GM19351 (cell line): ENCODE measurements at regions not wholly inside any gene's neighbourhood (a gene's known extent, or its start where the extent isn't known, plus 50 kb on each side); places are given as distances from the start of the nearest gene placed in this dataset.

Source experiments
- ATAC-seq: cut with Tn5 transposase; IDR thresholded peaks from one replicate; pipeline ENCODE4 v1.9.1; 2021; ENCODE audit warnings: mild to moderate bottlenecking, moderate library complexity; ENCODE audit not compliant: unreplicated experiment

GRCh38 chr5:68531970-68532369, 316.4 kb downstream of the PIK3R1 start:
- no peak for ATAC-seq

- ATAC-seq, result no peak
These were observed 317.5 kb downstream of the PIK3R1 start for GRCh38 chr5:68533051-68533450.

DNA sequence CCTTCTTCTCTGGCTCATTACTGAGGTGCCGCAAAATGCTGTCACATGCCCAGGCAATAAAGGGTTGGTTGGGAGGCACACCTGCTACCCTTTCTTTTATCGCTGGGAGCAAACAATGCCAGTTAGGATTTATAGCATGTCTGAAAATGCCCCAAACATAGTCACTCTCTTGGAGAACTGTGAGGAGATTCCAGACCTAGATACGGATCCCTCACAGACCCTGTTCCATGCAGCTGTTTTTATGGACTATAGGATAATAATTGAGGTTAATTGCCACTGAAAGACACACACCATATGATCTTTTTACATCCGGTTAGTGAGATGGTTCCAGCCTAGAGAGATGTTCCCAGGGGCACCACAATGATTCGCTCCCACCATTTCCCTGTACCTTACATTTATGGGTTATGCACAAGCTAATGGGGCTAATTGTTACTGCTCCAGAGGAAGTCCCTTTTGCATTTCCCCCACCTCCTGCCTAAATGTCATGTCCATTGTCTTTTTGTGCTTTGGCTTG, 318.1 kb downstream of the PIK3R1 start:
- no peak for ATAC-seq

GRCh38 chr5:68534131-68534940, 318.8 kb downstream of the PIK3R1 start:
- no peak for ATAC-seq

GRCh38 chr5:68534956-68535520, 319.5 kb downstream of the PIK3R1 start:
- ATAC-seq, result no peak

DNA sequence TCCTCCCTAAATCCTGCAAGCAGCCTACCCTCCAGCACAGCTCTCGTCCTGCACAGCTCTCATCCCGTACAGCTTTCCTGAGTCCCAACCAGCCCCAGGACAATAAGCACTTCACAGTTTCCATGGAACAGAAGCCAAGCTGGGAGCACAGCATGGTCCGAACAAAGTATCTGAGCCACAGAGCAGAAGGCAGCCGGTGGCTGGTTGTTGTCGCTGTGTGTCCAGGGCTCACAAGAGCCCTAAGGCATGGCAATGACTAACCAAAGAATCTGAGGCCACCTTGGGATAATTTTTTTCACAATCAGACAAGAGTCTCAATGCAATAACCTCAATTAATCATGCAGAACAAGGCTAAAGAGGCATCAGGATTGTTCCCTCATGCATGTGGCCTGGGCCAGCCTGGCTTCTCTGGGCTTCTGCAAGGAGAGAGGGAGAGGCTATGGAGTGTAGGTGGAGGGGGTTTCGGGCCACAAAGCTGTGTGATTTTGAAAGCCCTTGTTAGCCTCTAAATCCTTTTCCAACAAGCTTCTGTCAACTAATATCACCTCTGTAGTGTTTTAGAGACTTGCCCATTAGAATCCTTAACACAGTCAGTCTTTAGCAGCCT, 323.4 kb downstream of the PIK3R1 start:
- ATAC-seq, result no peak

DNA sequence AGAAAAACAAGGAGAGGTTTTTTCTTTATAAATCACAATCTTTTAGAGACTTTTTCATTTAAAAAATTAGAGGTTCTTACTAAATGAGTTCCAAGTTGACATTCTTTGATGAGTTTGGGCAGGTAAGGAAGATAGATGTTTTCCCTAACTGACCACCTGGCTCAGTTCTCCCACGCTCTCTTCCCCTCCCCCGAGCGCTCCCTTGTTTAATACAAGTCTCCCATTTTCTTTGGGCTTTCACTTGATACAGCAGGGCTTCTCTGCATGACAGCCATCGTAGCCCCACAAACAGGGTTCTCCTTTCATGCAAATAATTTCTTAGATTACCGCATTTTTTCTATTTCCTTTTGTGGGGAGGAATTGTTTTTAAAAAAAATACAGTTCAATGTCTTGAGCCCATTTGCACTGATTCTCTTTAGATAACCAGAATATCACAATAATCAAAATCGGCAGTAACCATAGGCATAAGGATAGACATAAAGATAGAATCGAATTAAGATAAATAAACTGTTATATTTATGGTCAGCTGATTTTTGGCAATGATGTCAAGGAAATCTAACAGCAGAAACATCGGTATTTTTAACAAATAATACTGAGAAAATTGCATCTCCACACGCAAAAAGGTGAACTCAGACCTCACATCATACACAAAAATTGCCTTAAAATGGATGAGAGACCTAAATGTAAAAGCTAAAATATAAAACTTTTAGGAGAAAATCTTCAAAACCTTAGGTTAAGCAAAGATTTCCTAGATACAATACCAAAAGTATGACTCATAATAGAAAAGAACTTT, 325.4 kb downstream of the PIK3R1 start:
- no peak for ATAC-seq

GRCh38 chr5:68542207-68542606, 326.7 kb downstream of the PIK3R1 start:
- no peak for ATAC-seq

- ATAC-seq, result no peak
These were observed 327.7 kb downstream of the PIK3R1 start for GRCh38 chr5:68543212-68543611.

DNA sequence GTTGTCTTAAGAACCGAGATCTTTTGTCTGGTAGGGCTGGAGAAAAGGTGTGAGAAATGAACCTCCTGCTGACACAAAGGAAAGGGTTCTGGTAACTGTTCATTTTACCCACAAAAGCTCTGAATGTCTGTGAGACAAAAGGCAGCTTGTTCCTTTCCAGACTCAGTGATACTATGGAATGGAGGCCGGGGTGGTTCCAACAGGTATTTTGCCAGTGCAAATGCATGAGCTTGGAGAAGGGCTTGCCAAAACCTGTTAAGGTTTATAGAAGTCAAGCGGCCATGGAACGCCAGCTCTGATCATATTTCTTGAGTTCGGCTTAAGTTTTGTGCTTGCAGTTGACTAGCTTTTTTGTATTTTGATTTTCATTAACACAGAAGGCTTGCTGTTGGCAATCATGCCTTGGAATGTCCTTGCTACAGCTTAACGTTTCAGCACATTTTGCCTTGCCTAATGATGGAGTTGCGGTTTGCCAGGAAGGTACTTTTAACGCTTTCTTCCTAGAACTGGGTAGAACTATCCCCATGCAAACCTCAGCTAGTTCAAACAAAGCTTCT, 328.6 kb downstream of the PIK3R1 start:
- no peak for ATAC-seq

DNA sequence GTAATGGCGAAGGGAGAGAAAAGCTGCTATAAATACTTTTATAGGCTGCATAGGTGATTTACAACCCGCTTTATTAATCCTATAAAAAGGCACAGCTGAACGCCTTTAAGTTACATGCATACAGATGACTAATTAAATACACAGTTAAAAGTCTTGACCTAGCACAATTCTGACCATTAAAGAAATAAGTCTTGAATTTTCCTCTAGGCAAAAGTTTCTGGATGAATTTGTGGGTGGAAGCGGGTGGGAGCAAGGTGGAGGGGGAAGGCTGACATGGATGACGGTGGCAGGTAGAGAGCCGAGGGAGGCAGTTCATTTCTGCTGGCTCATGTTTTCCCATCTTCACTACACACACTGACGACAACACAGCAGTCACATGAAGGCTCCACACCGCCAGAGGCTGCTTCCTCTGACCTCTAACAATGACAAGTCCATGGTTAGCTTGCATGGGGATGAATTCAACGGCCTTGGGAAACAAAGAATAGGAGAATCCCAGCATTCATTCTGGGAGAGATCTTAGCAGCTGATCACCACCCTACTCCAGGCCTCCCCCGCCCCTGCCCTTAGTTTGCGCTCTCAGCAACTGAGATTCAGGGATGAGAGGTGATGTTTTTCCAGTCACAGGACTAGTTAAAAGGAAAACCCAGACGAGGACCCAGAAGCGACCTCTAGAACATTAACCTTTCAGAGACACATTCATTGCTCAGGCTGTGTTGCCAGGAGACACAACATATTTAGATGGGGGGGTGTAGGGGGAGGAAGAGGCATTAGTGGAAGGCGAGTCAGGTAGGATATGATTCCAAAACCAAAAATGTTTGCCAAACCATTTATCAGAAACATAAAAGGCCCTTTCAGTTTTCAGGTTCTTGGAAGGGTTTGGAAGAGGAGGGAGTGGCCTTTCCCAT, 329.3 kb downstream of the PIK3R1 start:
- ATAC-seq, result no peak

DNA sequence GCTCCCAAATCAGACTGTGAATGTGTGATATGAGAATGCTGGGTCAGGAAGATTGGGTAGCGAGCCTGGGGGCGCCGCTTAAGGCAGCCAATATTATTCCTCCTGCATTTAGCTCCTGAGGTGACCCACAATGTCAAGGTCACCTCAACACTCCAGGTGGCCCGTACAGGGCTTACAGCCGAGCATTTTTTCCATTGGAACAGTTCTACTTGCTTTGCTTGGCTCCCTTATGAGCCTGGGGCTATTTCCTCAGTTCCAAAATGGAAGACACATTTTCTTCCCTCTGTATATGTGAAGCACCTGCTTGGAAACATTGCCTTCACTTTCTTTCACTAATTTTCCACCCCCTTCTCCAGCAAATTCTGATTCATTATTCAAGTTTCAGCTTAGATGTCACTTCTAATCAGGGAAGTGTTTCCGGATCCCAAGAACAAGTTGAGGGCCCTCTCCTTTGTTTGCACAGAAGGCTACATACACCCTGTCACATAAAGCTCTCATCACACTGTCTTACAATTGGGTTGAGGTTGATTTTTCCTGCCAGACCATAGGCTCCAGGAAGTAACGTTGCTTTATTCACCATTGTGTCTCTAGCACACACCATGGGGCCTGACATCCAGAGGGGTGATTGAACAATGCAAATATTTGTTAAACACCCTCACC, 330.2 kb downstream of the PIK3R1 start:
- ATAC-seq, result no peak

DNA sequence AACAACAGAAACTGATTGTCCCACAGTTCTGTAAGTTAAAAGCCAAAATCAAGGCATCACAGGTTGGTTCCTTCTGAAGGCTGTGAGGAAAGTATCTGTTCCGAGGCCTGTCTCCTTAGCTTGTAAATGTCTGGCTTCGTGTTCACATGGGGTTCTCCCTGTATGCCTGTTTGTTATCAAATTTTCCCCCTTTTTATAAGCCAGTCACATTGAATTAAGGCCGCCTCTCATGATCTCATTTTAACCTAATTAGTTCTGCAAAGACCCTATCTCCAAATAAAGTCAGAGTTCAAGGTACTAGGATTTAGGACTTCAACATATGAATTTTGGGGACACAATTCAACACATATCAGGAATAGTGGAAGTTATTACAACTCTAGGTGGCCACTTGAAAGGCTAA, 331.5 kb downstream of the PIK3R1 start:
- ATAC-seq, result no peak

DNA sequence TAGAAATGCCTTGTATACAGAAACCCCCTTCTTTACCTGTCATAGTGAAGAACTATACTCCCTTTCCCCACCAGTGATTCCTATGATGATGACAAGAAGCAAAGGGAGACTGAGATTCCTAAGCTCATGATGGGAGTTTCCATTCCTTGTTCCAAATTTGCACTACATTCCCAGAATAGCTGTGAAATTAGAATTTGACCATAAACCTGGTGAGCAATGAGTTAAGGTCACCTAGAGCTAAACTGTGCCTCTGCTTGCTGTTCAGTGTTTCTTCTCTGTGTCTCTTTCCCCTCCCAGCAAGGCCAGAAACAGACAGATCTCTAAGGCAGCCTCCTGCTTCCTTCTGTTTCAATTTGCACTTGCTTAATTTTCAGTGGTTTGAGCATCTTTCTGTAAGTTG, 332.1 kb downstream of the PIK3R1 start:
- ATAC-seq, result no peak

- ATAC-seq, result no peak
These were observed 333.6 kb downstream of the PIK3R1 start for GRCh38 chr5:68548959-68549676.

DNA sequence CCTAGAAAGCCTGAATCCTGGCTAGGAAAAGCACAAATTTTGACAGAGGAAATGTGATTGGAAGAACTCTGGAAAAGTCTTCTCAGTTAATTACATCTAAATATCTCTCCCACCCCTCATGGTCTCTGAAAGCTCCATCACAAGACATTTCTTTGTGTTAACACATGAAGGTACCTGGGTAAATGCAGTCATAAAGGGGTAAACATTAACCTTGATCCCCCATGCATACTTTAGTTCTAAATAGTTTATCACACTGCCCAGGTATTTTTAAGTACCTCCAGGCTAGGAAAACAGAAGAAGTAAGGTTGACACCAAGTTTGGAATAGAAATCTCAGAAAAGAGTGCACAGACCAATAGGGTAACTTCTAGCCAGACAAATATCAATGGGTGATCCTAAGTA, 334.5 kb downstream of the PIK3R1 start:
- ATAC-seq, result no peak

DNA sequence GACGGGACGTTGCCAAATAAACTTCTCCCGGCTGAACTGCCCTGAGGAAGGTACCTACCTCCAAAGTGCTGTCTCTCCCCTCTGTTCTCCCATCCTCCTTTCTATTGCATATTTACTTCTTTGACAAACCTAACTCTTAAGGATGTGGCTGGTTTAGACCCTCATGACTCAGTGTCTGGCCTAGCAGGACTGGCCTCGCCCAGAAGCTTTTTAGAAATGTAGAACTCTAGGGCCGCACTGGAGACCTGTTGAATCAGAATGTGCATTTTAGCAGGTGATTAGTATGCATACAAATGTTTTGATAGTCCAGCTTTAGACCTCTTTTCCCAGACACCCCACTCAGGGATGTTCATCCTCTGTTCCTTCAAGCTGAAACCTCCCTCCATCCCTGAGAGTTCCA, 335.9 kb downstream of the PIK3R1 start:
- ATAC-seq, result no peak

GRCh38 chr5:68554571-68555279, 339.2 kb downstream of the PIK3R1 start:
- no peak for ATAC-seq
